ENCODE measurements at regions not wholly inside any gene's neighbourhood (a gene's known extent, or its start where the extent isn't known, plus 50 kb on each side); places are given as distances from the start of the nearest gene placed in this dataset.

GRCh38 chr14:66360366-66360926 is 125.7 kb upstream of the CCDC196 start:
- no peaks in the 10 kb centered on the region for H3K36me3 ChIP-seq (ENCODE audit: control insufficient read depth in 4 of 4, insufficient read depth in 4 of 4, low read length in 4 of 4)
- DNase-seq: no peak
- no peak overlapping the region for H3K27ac ChIP-seq (ENCODE audit: low read depth in 1 of 2, low read length in 1 of 2)
- no peak for ATAC-seq (ENCODE audit: insufficient read depth, low FRiP score)
- no peak for TF ChIP-seq CTCF (IDR thresholded peaks at IDR 0.05; ENCODE audit: control extremely low read depth, extremely low read depth)
- peaks cover 0 to 10% (median 0%) of the 10 kb centered on the region in 5 donors for H3K4me1 ChIP-seq (ENCODE audit: control insufficient read depth in 5 of 5, insufficient read depth in 5 of 5, low read length in 5 of 5)
- H3K9me3 ChIP-seq (ENCODE audit: control insufficient read depth in 4 of 4, insufficient read depth in 3 of 4, low read length in 3 of 4): no peaks in the 10 kb centered on the region
- H3K4me3 ChIP-seq: no peak overlapping the region
- H3K9ac ChIP-seq (ENCODE audit: insufficient read depth in 1 of 2, low read length in 2 of 2): no peak overlapping the region
- H3K27me3 ChIP-seq (ENCODE audit: control insufficient read depth in 3 of 3, insufficient read depth in 3 of 3, low read length in 2 of 3): no peaks in the 10 kb centered on the region
- 67 to 78% methylated on average over 8 of the region's 8 CpGs for WGBS, 2 donors

- H3K9ac ChIP-seq (ENCODE audit: insufficient read depth in 1 of 2, low read length in 2 of 2): no peak overlapping the region
- H3K9me3 ChIP-seq (ENCODE audit: control insufficient read depth in 4 of 4, insufficient read depth in 3 of 4, low read length in 3 of 4): no peaks in the 10 kb centered on the region
- TF ChIP-seq CTCF (IDR thresholded peaks at IDR 0.05; ENCODE audit: control extremely low read depth, extremely low read depth): no peak
- H3K27ac ChIP-seq (ENCODE audit: low read depth in 1 of 2, low read length in 1 of 2): no peak overlapping the region
- no peaks in the 10 kb centered on the region for H3K36me3 ChIP-seq (ENCODE audit: control insufficient read depth in 4 of 4, insufficient read depth in 4 of 4, low read length in 4 of 4)
- no peak overlapping the region for H3K4me3 ChIP-seq
- DNase-seq: no peak
- 39 to 65% methylated on average over 2 of the region's 2 CpGs for WGBS, 2 donors
- no peaks in the 10 kb centered on the region for H3K27me3 ChIP-seq (ENCODE audit: control insufficient read depth in 3 of 3, insufficient read depth in 3 of 3, low read length in 2 of 3)
- ATAC-seq (ENCODE audit: insufficient read depth, low FRiP score): no peak
- peaks cover 0 to 6% (median 0%) of the 10 kb centered on the region in 5 donors for H3K4me1 ChIP-seq (ENCODE audit: control insufficient read depth in 5 of 5, insufficient read depth in 5 of 5, low read length in 5 of 5)
These were observed 125.2 kb upstream of the CCDC196 start for GRCh38 chr14:66361013-66361412.

GRCh38 chr14:66365388-66365787 is 120.8 kb upstream of the CCDC196 start:
- ATAC-seq (ENCODE audit: insufficient read depth, low FRiP score) (no peak), DNase-seq (no peak)
- no peak for TF ChIP-seq CTCF (IDR thresholded peaks at IDR 0.05; ENCODE audit: control extremely low read depth, extremely low read depth)
- H3K9me3 ChIP-seq (ENCODE audit: control insufficient read depth in 4 of 4, insufficient read depth in 3 of 4, low read length in 3 of 4): peaks cover 0 to 2% (median 0%) of the 10 kb centered on the region in 4 donors
- H3K4me1 ChIP-seq (ENCODE audit: control insufficient read depth in 5 of 5, insufficient read depth in 5 of 5, low read length in 5 of 5): no peaks in the 10 kb centered on the region
- WGBS, 2 donors: 89 to 95% methylated on average over 4 of the region's 4 CpGs
- H3K9ac ChIP-seq (ENCODE audit: insufficient read depth in 1 of 2, low read length in 2 of 2): no peak overlapping the region
- H3K27me3 ChIP-seq (ENCODE audit: control insufficient read depth in 3 of 3, insufficient read depth in 3 of 3, low read length in 2 of 3): no peaks in the 10 kb centered on the region
- H3K27ac ChIP-seq (ENCODE audit: low read depth in 1 of 2, low read length in 1 of 2): no peak overlapping the region
- no peak overlapping the region for H3K4me3 ChIP-seq
- no peaks in the 10 kb centered on the region for H3K36me3 ChIP-seq (ENCODE audit: control insufficient read depth in 4 of 4, insufficient read depth in 4 of 4, low read length in 4 of 4)

GRCh38 chr14:66369157-66369697 is 116.9 kb upstream of the CCDC196 start:
- Histone ChIP-seq H3K9me3 (ENCODE audit: control insufficient read depth in 4 of 4, insufficient read depth in 3 of 4, low read length in 3 of 4) (peaks cover 0 to 2% (median 0%) of the 10 kb centered on the region in 4 donors), H3K36me3 (ENCODE audit: control insufficient read depth in 4 of 4, insufficient read depth in 4 of 4, low read length in 4 of 4) (no peaks in the 10 kb centered on the region), H3K27ac (ENCODE audit: low read depth in 1 of 2, low read length in 1 of 2) (no peak overlapping the region), H3K4me1 (ENCODE audit: control insufficient read depth in 5 of 5, insufficient read depth in 5 of 5, low read length in 5 of 5) (peaks cover 0 to 2% (median 0%) of the 10 kb centered on the region in 5 donors), H3K27me3 (ENCODE audit: control insufficient read depth in 3 of 3, insufficient read depth in 3 of 3, low read length in 2 of 3) (no peaks in the 10 kb centered on the region), H3K9ac (ENCODE audit: insufficient read depth in 1 of 2, low read length in 2 of 2) (no peak overlapping the region), H3K4me3 (no peak overlapping the region)
- no peak for TF ChIP-seq CTCF (IDR thresholded peaks at IDR 0.05; ENCODE audit: control extremely low read depth, extremely low read depth)
- DNase-seq: no peak
- no peak for ATAC-seq (ENCODE audit: insufficient read depth, low FRiP score)
- WGBS, 2 donors: 84 to 88% methylated on average over 4 of the region's 4 CpGs
